ENCODE measurements at regions not wholly inside any gene's neighbourhood (a gene's known extent, or its start where the extent isn't known, plus 50 kb on each side); places are given as distances from the start of the nearest gene placed in this dataset.

- intact Hi-C loops (cut with micrococcal nuclease), result no loop called here
- POLR2A ChIA-PET, result no interaction called here
Measured at GRCh38 chr2:53091183-53091582, 676.4 kb upstream of the CHAC2 start.

GRCh38 chr2:53087874-53088461 lies 679.6 kb upstream of the CHAC2 start:
- H3K27ac Mint-ChIP-seq, result no peak overlapping the region
- H3K36me3 Mint-ChIP-seq (ENCODE audit: low read depth), result no peaks in the 10 kb centered on the region
- intact Hi-C loops (cut with micrococcal nuclease), result no loop called here
- H3K4me3 Mint-ChIP-seq, result no peak overlapping the region
- H3K27me3 Mint-ChIP-seq, result no peaks in the 10 kb centered on the region
- CTCF ChIA-PET, result no interaction called here
- ATAC-seq (no peak), DNase-seq (no peak)
- H3K4me1 Mint-ChIP-seq (ENCODE audit: low read depth), result no peaks in the 10 kb centered on the region
- POLR2A ChIA-PET, result no interaction called here
- TF ChIP-seq CTCF (IDR thresholded peaks at IDR 0.05), result no peak
- peaks cover 11% of the 10 kb centered on the region for H3K9me3 Mint-ChIP-seq

More at GRCh38 chr2:53091183-53091582, 676.4 kb upstream of the CHAC2 start:
- H3K36me3 Mint-ChIP-seq (ENCODE audit: low read depth), result no peaks in the 10 kb centered on the region
- CTCF ChIA-PET, result no interaction called here
- H3K9me3 Mint-ChIP-seq, result peaks cover 7% of the 10 kb centered on the region
- no peak overlapping the region for H3K4me3 Mint-ChIP-seq
- no peaks in the 10 kb centered on the region for H3K4me1 Mint-ChIP-seq (ENCODE audit: low read depth)
- no peak for DNase-seq
- peak; percentile 47 for ATAC-seq
- TF ChIP-seq CTCF (IDR thresholded peaks at IDR 0.05), result no peak
- no peaks in the 10 kb centered on the region for H3K27me3 Mint-ChIP-seq
- H3K27ac Mint-ChIP-seq, result no peak overlapping the region

GRCh38 chr2:53087262-53087873 lies 680.2 kb upstream of the CHAC2 start:
- CTCF ChIA-PET, result no interaction called here
- H3K27ac Mint-ChIP-seq, result no peak overlapping the region
- H3K36me3 Mint-ChIP-seq (ENCODE audit: low read depth), result no peaks in the 10 kb centered on the region
- H3K4me1 Mint-ChIP-seq (ENCODE audit: low read depth), result no peaks in the 10 kb centered on the region
- no peak for ATAC-seq
- intact Hi-C loops (cut with micrococcal nuclease), result no loop called here
- no peak for TF ChIP-seq CTCF (IDR thresholded peaks at IDR 0.05)
- H3K9me3 Mint-ChIP-seq, result peaks cover 11% of the 10 kb centered on the region
- POLR2A ChIA-PET, result no interaction called here
- DNase-seq, result no peak
- H3K4me3 Mint-ChIP-seq, result no peak overlapping the region
- no peaks in the 10 kb centered on the region for H3K27me3 Mint-ChIP-seq

- intact Hi-C loops (cut with micrococcal nuclease), result no loop called here
- Mint-ChIP-seq H3K36me3 (ENCODE audit: low read depth) (no peaks in the 10 kb centered on the region), H3K4me3 (no peak overlapping the region), H3K4me1 (ENCODE audit: low read depth) (no peaks in the 10 kb centered on the region), H3K27ac (no peak overlapping the region), H3K9me3 (peaks cover 16% of the 10 kb centered on the region), H3K27me3 (no peaks in the 10 kb centered on the region)
- TF ChIP-seq CTCF (IDR thresholded peaks at IDR 0.05), result no peak
- ChIA-PET POLR2A (no interaction called here), CTCF (no interaction called here)
- no peak for ATAC-seq
- no peak for DNase-seq
Measured at GRCh38 chr2:53077413-53077812, 690.2 kb upstream of the CHAC2 start.

- intact Hi-C loops (cut with micrococcal nuclease), result no loop called here
- no peak overlapping the region for H3K27ac Mint-ChIP-seq
- peaks cover 8% of the 10 kb centered on the region for H3K9me3 Mint-ChIP-seq
- POLR2A ChIA-PET, result interaction anchor here (0.6 kb wide), 1 partner anchor 252 kb away, joined by 3 read pairs; no protein-coding TSS in a partner anchor
- H3K4me3 Mint-ChIP-seq, result no peak overlapping the region
- no peak for TF ChIP-seq CTCF (IDR thresholded peaks at IDR 0.05)
- H3K4me1 Mint-ChIP-seq (ENCODE audit: low read depth), result no peaks in the 10 kb centered on the region
- ATAC-seq, result no peak
- H3K27me3 Mint-ChIP-seq, result no peaks in the 10 kb centered on the region
- no peak for DNase-seq
- no peaks in the 10 kb centered on the region for H3K36me3 Mint-ChIP-seq (ENCODE audit: low read depth)
- CTCF ChIA-PET, result no interaction called here
Measured at GRCh38 chr2:53075760-53076159, 691.8 kb upstream of the CHAC2 start.
